ENCODE measurements at regions not wholly inside any gene's neighbourhood (a gene's known extent, or its start where the extent isn't known, plus 50 kb on each side); places are given as distances from the start of the nearest gene placed in this dataset.

DNA sequence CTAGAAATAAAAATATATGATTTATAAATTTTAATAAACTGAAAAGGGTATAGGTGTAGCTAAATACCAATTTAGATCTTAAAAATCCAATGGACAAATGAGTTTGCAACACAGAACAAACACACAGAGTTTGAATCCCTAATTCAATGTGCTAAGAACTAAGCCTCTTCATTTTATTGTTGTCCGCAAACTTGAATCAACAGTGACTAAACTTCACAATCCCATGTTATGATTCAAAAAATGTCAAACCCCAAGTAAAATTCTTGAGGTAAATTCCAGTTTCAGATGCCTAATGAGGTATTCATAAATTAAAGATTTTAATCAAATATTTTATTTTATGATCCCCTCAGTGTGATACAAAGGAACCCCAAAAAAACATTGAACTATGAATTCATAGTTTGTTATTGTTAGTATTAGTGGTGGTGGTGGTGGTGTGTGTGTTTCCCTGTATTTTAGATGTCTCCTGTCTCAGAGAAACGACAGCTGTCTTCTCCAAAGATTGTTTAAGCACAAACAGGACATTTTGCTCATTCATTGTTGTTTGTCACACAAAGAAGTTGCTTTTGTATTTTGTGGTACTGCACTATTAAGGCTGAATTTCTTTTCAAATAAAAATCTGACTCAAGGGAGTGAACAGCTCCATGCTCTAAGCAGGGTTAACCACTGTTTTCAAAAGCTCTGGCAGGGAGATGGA lies 259.8 kb downstream of the OSR1 start:
- no peak for DNase-seq

DNA sequence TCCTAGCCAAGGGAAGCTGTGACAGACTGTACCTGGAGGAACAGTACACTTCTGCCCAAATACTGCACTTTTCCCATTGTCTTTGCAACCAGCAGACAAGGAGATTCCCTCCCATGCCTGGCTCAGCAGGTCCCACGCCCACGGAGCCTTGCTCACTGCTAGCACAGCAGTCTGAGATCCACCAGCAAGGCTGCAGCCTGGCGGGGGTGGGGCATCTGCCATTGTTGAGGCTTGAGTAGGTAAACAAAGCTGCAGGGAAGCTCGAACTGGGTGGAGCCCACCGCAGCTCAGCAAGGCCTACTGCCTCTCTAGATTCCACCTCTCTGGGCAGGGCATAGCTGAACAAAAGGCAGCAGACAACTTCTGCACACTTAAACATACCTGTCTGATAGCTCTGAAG lies 268.9 kb downstream of the OSR1 start:
- DNase-seq, result peak; percentile 87

GRCh38 chr2:19086231-19086651 lies 272.2 kb downstream of the OSR1 start:
- DNase-seq, result no peak

- no peak for DNase-seq
Measured at GRCh38 chr2:19078709-19079108, 279.7 kb downstream of the OSR1 start.

- DNase-seq, result no peak
Measured at GRCh38 chr2:19073522-19073921, 284.9 kb downstream of the OSR1 start.

GRCh38 chr2:19072161-19072560 lies 286.3 kb downstream of the OSR1 start:
- DNase-seq, result no peak

GRCh38 chr2:19070886-19071285 lies 287.5 kb downstream of the OSR1 start:
- no peak for DNase-seq

GRCh38 chr2:19068206-19068605 lies 290.2 kb downstream of the OSR1 start:
- no peak for DNase-seq

DNA sequence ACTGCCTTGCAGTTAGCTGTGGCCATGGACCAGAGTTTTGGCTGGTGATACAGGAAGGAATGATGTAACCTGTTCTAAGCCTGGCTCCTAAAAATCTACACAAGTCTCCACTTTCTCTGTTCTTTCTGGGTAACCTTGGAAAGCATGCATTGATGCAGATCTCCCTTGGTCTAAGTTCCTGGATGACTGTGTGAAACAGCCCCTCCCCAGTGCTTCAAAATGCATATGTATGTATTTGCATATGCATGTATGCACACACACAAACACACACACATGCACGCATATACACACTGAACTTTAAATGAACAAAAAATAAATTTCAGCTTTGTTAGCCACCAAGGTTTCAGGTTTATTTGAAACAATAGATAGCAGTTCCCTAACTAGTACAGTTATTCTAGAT lies 296.1 kb downstream of the OSR1 start:
- no peak for DNase-seq

DNA sequence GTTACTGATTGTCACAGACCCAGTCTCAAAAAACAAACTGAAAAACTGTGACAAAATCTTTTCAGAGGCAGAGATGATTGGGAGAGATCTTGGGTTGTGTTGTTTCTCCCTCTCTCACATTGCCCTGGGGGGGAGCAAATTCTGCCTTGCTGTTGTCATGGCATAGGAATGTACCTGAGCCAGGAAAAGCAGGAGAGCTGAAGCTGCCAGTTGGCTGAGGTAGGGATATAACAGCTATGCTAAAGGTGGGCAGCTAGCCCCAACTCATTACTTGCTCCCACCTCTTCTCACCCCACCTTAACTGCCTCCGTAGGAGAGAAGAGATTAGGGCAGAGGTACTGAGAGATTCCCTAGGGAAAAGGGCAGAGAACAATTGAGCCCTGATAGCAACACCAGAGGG lies 299.3 kb downstream of the OSR1 start:
- DNase-seq, result no peak

- no peak for DNase-seq
Measured at GRCh38 chr2:19051203-19051831, 307.1 kb downstream of the OSR1 start.

DNA sequence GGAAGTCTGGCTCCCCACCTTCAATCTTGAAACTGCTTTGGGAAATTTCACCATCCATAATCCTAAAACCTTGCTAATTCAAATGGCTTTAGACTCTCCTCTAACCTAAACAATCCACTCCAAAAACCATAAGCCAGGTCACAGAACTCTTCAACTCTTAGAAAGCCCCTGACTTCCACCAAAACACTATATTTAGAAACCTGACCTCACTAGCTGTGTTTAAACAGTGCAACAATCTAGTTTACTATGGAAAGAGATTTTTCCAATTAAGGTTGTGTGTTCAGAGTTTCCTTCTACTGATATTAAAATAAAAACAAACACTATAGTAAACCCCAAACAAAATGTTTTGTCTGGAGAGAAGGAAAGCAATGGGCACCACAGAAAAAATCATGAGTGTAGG lies 308.1 kb downstream of the OSR1 start:
- DNase-seq, result no peak

DNA sequence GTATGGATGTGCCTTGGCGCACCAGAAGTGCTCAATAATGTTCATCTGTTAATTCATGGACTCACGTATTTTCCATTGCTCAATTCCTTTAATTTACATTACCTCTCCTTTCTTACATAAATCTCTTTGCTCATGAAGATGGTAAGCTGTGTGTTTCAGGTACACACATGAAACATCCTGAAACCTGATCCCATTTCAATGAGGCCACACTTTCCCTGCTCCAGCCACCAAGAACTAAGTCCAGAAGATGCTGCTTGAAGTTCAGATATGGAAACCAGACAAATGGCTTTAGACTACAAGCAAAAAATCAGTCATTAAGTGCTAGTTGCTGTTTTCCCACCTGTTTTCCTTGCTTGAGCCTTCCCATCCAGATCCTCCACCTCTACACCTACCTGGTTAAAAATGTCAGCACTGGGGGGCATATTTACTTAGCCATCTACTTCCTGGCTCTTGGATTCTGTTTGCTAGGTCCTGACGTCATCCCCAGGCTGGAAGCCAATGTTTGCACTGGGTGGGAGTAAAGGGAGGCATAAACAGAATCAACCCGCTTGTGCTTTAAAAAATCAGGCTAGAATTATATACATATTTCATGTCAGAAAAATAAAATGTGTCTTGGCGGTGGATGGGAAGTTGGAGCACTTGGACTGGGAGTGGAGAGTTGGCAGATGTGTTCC lies 309.7 kb downstream of the OSR1 start:
- peak; percentile 91 for DNase-seq

DNA sequence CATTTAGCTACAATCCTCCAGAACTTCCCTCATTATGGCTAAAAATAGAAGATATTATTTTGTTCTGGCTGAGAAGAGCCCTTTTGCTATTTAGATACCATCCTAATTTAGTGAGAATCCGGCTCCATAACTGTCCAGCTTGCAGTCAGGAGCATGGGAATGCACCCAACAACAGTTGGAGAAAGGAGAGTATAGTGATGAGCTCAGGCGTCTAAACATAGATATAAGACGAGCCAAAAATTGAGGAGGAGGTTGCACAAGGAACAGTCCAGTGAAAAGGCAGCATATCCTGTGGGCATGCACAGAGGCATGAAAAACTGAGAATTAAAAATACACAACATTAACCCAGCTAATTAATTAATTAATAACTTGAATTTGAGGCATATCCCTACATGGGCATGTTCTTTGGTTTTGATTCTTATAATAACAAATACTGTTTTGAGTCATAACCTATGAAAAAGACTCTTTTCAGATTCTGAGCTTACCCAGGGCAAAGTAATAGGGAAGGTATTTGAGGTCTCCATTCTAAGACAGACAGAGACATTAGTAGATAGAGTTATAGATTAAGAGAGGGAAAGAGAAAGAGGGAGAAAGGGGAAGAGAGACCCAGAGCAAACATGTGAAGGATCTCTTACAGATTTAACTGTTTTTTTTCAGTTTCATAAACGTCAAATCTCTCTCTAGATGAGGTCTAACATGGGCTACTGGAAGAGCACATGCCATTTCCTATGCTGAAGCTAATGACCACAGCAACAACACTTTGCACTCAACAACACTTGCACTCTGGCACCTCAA lies 311.2 kb downstream of the OSR1 start:
- DNase-seq, result no peak

DNA sequence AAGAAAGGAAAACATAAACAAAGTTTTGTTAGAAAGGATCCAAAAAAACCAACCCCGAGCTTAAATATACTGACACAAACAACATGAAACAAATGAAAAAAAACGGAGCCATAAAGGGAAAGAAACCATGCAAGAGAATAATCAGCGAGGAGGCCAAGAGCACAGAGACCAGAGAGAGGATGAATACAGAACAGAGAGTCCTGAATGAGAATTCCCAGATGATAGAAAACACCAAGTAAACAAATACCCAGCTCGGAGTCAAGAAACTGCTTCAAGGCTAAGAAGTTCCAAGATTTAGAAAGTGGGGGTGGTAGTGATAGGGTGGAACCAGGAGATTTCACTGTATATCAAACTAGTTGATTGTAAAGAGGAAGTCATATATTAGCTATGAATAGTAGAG lies 313.3 kb downstream of the OSR1 start:
- DNase-seq, result no peak

GRCh38 chr2:19043893-19044292 lies 314.5 kb downstream of the OSR1 start:
- no peak for DNase-seq

GRCh38 chr2:19041434-19042041 lies 316.9 kb downstream of the OSR1 start:
- no peak for DNase-seq

DNA sequence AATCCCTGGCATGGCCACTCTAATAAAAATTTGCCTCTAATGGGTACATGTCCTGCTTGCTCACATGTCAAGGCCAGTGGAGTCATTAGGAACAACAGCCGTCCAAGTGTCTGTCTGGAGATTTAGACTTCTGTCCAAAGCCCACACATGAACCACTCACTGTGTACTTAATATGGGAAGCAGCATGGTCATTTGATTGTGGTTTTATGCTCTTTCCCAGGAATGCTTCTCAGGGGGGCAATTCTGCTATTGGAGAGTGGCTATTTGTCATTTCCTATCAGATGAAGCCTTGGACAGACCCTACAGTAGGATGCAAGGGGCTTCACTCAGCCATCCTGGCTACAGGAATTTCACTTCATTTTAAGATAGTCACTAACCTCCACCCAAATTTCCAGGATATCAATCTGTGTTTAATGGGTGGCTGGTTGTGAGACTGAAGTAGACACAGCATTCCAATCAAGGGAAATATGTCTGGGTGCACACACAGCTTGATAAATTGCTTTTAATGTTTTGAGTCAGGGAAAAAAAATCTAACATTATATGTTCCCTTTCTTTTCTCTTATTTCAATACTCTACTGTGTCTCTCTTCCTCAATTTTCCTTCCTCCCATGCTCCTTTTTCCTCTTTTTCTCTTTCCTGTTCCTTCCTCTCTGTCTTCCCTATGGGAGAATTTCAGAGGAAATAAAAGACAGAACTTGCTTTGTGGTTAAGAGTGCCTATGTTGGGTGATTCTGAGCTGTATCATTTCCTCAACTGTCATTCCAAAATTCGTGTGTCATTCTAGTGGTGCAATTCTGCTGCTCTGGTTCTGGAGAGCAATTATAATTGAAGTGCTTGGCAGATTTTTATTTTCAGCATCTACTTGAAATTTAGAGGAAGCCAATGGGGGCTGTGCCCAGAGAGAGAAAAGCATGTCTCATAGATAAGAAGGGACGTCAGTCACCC lies 320.1 kb downstream of the OSR1 start:
- no peak for DNase-seq

GRCh38 chr2:19036091-19036490 lies 322.3 kb downstream of the OSR1 start:
- DNase-seq, result no peak

- DNase-seq, result no peak
Measured at GRCh38 chr2:19035238-19035637, 323.2 kb downstream of the OSR1 start.

- no peak for DNase-seq
Measured at GRCh38 chr2:19033240-19033639, 325.2 kb downstream of the OSR1 start.

GRCh38 chr2:19031642-19032041 lies 326.8 kb downstream of the OSR1 start:
- DNase-seq, result no peak
